HL-60 (cell line): ENCODE measurements at regions not wholly inside any gene's neighbourhood (a gene's known extent, or its start where the extent isn't known, plus 50 kb on each side); places are given as distances from the start of the nearest gene placed in this dataset.

ENCODE experiments used
- DNase-seq, 2 experiments: peaks; one replicate each; pipeline ENCODE4 v3.0.0-alpha.2; 2010 to 2020; ENCODE audit warnings: low read depth in 1 of 2, low spot score in 1 of 2
- H3K27ac ChIP-seq: fragments of 250-450 bp; sonication (Bioruptor Pico); replicated peaks from 2 replicates; pipeline ENCODE4 v1.5.1; 2020; ENCODE audit warnings: mild to moderate bottlenecking, moderate library complexity
- H3K27me3 ChIP-seq: fragments of 250-450 bp; sonication (Bioruptor Pico); 2 replicates; pipeline ENCODE4 v1.5.1; 2021; ENCODE audit warnings: mild to moderate bottlenecking, moderate library complexity; ENCODE audit not compliant: insufficient read depth, poor library complexity, severe bottlenecking
- H3K4me3 ChIP-seq: replicated peaks from 2 replicates; pipeline ENCODE4 v1.5.1; 2011; ENCODE audit warnings: mild to moderate bottlenecking, control low read depth, low read length; ENCODE audit not compliant: insufficient read depth
- CTCF ChIP-seq: IDR thresholded peaks from one replicate; pipeline ENCODE4 v1.5.1; 2011; ENCODE audit warnings: low read length, control low read depth, inconsistent platforms; ENCODE audit not compliant: insufficient read depth
- GABPA ChIP-seq: IDR thresholded peaks from 2 replicates; pipeline ENCODE4 v1.6.1; 2012; ENCODE audit warnings: low read depth
- POLR2AphosphoS5 ChIP-seq: IDR thresholded peaks from 2 replicates; pipeline ENCODE4 v1.6.1; 2012; ENCODE audit warnings: low read depth
- REST ChIP-seq: IDR thresholded peaks from 2 replicates; pipeline ENCODE4 v1.6.1; 2012; ENCODE audit warnings: low read depth; ENCODE audit not compliant: insufficient replicate concordance
- SPI1 ChIP-seq: IDR thresholded peaks from 2 replicates; pipeline ENCODE4 v1.6.1; 2012; ENCODE audit warnings: low read depth, mild to moderate bottlenecking, borderline replicate concordance

GRCh38 chr12:102622618-102623017 lies 142.3 kb upstream of the IGF1 start:
- no peaks in the 10 kb centered on the region for H3K27me3 ChIP-seq
- H3K4me3 ChIP-seq, result no peak overlapping the region
- H3K27ac ChIP-seq, result no peak overlapping the region
- TF ChIP-seq SPI1 (no peak), CTCF (no peak), REST (no peak), GABPA (no peak), POLR2AphosphoS5 (no peak)
- no peak for DNase-seq

- no peak for TF ChIP-seq CTCF
- no peak for TF ChIP-seq REST
- no peak overlapping the region for H3K27ac ChIP-seq
- DNase-seq, result no peak
- H3K4me3 ChIP-seq, result no peak overlapping the region
- H3K27me3 ChIP-seq, result no peaks in the 10 kb centered on the region
Measured at GRCh38 chr12:102618197-102618877, 138.0 kb upstream of the IGF1 start.

- Histone ChIP-seq H3K4me3 (no peak overlapping the region), H3K27ac (no peak overlapping the region), H3K27me3 (no peaks in the 10 kb centered on the region)
- no peak for DNase-seq
- TF ChIP-seq CTCF (no peak), POLR2AphosphoS5 (no peak), SPI1 (no peak), REST (no peak), GABPA (no peak)
Measured at GRCh38 chr12:102616692-102617091, 136.3 kb upstream of the IGF1 start.
